Hepatic stellate cell (primary cell): ENCODE measurements at regions not wholly inside any gene's neighbourhood (a gene's known extent, or its start where the extent isn't known, plus 50 kb on each side); places are given as distances from the start of the nearest gene placed in this dataset.
A peak's percentile ranks its signal among the peaks of the same experiment; 100 is the strongest.
"Not testable (repeated sequence)": the region's sequence is repeated elsewhere in the genome, so short reads cannot be mapped to it uniquely, and the experiment has no call there.

Source experiments
- DNase-seq: peaks from one replicate; pipeline ENCODE4 v3.0.0; 2011; ENCODE audit warnings: low spot score

GRCh38 chr10:94230134-94230785, 132.5 kb downstream of the NOC3L start:
- no peak for DNase-seq

GRCh38 chr10:94232711-94233383, 129.9 kb downstream of the NOC3L start:
- peak; percentile 8 for DNase-seq

GRCh38 chr10:94235461-94235860, 127.3 kb downstream of the NOC3L start:
- DNase-seq: no peak

GRCh38 chr10:94238006-94238617, 124.6 kb downstream of the NOC3L start:
- DNase-seq: no peak

- no peak for DNase-seq
These were observed 123.0 kb downstream of the NOC3L start for GRCh38 chr10:94239696-94240095.

- DNase-seq: no peak
These were observed 122.2 kb downstream of the NOC3L start for GRCh38 chr10:94240491-94240890.

- no peak for DNase-seq
These were observed 121.8 kb downstream of the NOC3L start for GRCh38 chr10:94240901-94241300.

GRCh38 chr10:94251098-94251497, 111.6 kb downstream of the NOC3L start:
- no peak for DNase-seq

GRCh38 chr10:94251568-94251967, 111.2 kb downstream of the NOC3L start:
- DNase-seq: no peak

GRCh38 chr10:94257407-94257806, 105.3 kb downstream of the NOC3L start:
- DNase-seq: not testable (repeated sequence)

GRCh38 chr10:94260455-94260854, 102.3 kb downstream of the NOC3L start:
- DNase-seq: no peak

- DNase-seq: no peak
These were observed 98.7 kb downstream of the NOC3L start for GRCh38 chr10:94264085-94264484.

- no peak for DNase-seq
These were observed 96.6 kb downstream of the NOC3L start for GRCh38 chr10:94266091-94266490.

- DNase-seq: no peak
These were observed 94.1 kb downstream of the NOC3L start for GRCh38 chr10:94268652-94269051.

GRCh38 chr10:94274142-94274787, 88.5 kb downstream of the NOC3L start:
- no peak for DNase-seq

GRCh38 chr10:94276140-94276539, 86.6 kb downstream of the NOC3L start:
- no peak for DNase-seq

GRCh38 chr10:94277450-94277849, 85.3 kb downstream of the NOC3L start:
- no peak for DNase-seq

GRCh38 chr10:94279835-94280709, 82.7 kb downstream of the NOC3L start:
- peak; percentile 20 for DNase-seq

- DNase-seq: no peak
These were observed 81.1 kb downstream of the NOC3L start for GRCh38 chr10:94281654-94282053.

- DNase-seq: no peak
These were observed 80.4 kb downstream of the NOC3L start for GRCh38 chr10:94282369-94282768.
